Amygdala (tissue), 56 donors: ENCODE measurements at regions not wholly inside any gene's neighbourhood (a gene's known extent, or its start where the extent isn't known, plus 50 kb on each side); places are given as distances from the start of the nearest gene placed in this dataset.

ENCODE experiments used
- DNase-seq, 56 donors: peaks; one replicate each; lab custom pipeline; 2025; lab: John Stamatoyannopoulos, UW

GRCh38 chrX:45900766-45901615 is 644.2 kb downstream of the ZNF674 start:
- no peak for DNase-seq

GRCh38 chrX:45894864-45895645 is 650.2 kb downstream of the ZNF674 start:
- DNase-seq, result no peak

- DNase-seq, result peak in 1 of 56 donors; percentile 2
These were observed 655.8 kb downstream of the ZNF674 start for GRCh38 chrX:45889471-45889870.

- no peak for DNase-seq
These were observed 656.7 kb downstream of the ZNF674 start for GRCh38 chrX:45888518-45888917.

GRCh38 chrX:45885931-45886330 is 659.3 kb downstream of the ZNF674 start:
- DNase-seq, result no peak

GRCh38 chrX:45879512-45879911 is 665.7 kb downstream of the ZNF674 start:
- DNase-seq, result no peak

- no peak for DNase-seq
These were observed 669.0 kb downstream of the ZNF674 start for GRCh38 chrX:45876206-45876605.

- no peak for DNase-seq
These were observed 671.4 kb downstream of the ZNF674 start for GRCh38 chrX:45873781-45874180.

GRCh38 chrX:45872480-45872879 is 671.8 kb upstream of the DIPK2B start:
- no peak for DNase-seq

- DNase-seq, result no peak
These were observed 667.7 kb upstream of the DIPK2B start for GRCh38 chrX:45868425-45868824.

GRCh38 chrX:45862801-45863200 is 662.1 kb upstream of the DIPK2B start:
- no peak for DNase-seq

- DNase-seq, result no peak
These were observed 659.8 kb upstream of the DIPK2B start for GRCh38 chrX:45860450-45860849.

- no peak for DNase-seq
These were observed 658.7 kb upstream of the DIPK2B start for GRCh38 chrX:45859407-45859806.

- DNase-seq, result no peak
These were observed 652.2 kb upstream of the DIPK2B start for GRCh38 chrX:45852884-45853283.

- peak in 13 of 56 donors; percentile 0 to 26 (median 4) for DNase-seq
These were observed 650.8 kb upstream of the DIPK2B start for GRCh38 chrX:45851434-45851991.

- peak in 5 of 56 donors; percentile 0 to 3 (median 1) for DNase-seq
These were observed 650.2 kb upstream of the DIPK2B start for GRCh38 chrX:45850775-45851433.

GRCh38 chrX:45850197-45850774 is 649.6 kb upstream of the DIPK2B start:
- peak in 5 of 56 donors; percentile 0 to 3 (median 0) for DNase-seq

- no peak for DNase-seq
These were observed 648.7 kb upstream of the DIPK2B start for GRCh38 chrX:45849261-45849862.

- no peak for DNase-seq
These were observed 647.3 kb upstream of the DIPK2B start for GRCh38 chrX:45847961-45848360.

GRCh38 chrX:45846328-45846727 is 645.7 kb upstream of the DIPK2B start:
- no peak for DNase-seq
